Fibroblast of lung (primary cell): ENCODE measurements at regions not wholly inside any gene's neighbourhood (a gene's known extent, or its start where the extent isn't known, plus 50 kb on each side); places are given as distances from the start of the nearest gene placed in this dataset.

Experiments used
- DNase-seq, 2 donors: peaks; one replicate each; pipeline versions ENCODE4 v3.0.0 to v3.0.0-alpha.2; 2010; ENCODE audit warnings: low read depth in 2 of 2
- H2AFZ ChIP-seq: 2 replicates; pipeline ENCODE4 v1.5.1; 2012; ENCODE audit warnings: low read length, control low read depth, inconsistent platforms
- H3K27ac ChIP-seq: 2 replicates; pipeline ENCODE4 v1.5.1; 2011; ENCODE audit warnings: low read length, control low read depth; ENCODE audit not compliant: insufficient read depth
- H3K27me3 ChIP-seq: 2 replicates; pipeline ENCODE4 v1.5.1; 2011; ENCODE audit warnings: mild to moderate bottlenecking, low read length; ENCODE audit not compliant: control insufficient read depth, insufficient read depth
- H3K36me3 ChIP-seq: 2 replicates; pipeline ENCODE4 v1.5.1; 2011; ENCODE audit warnings: low read length; ENCODE audit not compliant: control insufficient read depth, insufficient read depth
- H3K4me1 ChIP-seq: 2 replicates; pipeline ENCODE4 v1.5.1; 2011; ENCODE audit warnings: low read length; ENCODE audit not compliant: control insufficient read depth, insufficient read depth; ENCODE audit errors: extremely low read depth
- H3K4me2 ChIP-seq: 2 replicates; pipeline ENCODE4 v1.5.1; 2011; ENCODE audit warnings: low read length, control low read depth; ENCODE audit not compliant: insufficient read depth; ENCODE audit errors: extremely low read depth
- H3K4me3 ChIP-seq, 4 experiments: fragments of 200-600 bp in 1 of 4; sonication (generic) in 1 of 4; replicated peaks in 1 of 4; 2 replicates each; pipeline ENCODE4 v1.5.1; 2011 to 2016; ENCODE audit warnings: low read length in 4 of 4, low read depth in 3 of 4, mild to moderate bottlenecking in 3 of 4, control low read depth in 2 of 4, inconsistent platforms in 1 of 4, mixed read lengths in 1 of 4; ENCODE audit not compliant: insufficient read depth in 1 of 4; ENCODE audit errors: control extremely low read depth in 1 of 4
- H3K79me2 ChIP-seq: 2 replicates; pipeline ENCODE4 v1.5.1; 2012; ENCODE audit warnings: mild to moderate bottlenecking, low read length, inconsistent platforms; ENCODE audit not compliant: control insufficient read depth, insufficient read depth
- H3K9ac ChIP-seq: 2 replicates; pipeline ENCODE4 v1.5.1; 2011; ENCODE audit warnings: mild to moderate bottlenecking, low read length, control low read depth; ENCODE audit not compliant: insufficient read depth
- H3K9me3 ChIP-seq: 2 replicates; pipeline ENCODE4 v1.5.1; 2012; ENCODE audit warnings: low read depth, low read length; ENCODE audit not compliant: control insufficient read depth, insufficient read depth
- H4K20me1 ChIP-seq: 2 replicates; pipeline ENCODE4 v1.5.1; 2011; ENCODE audit warnings: low read length; ENCODE audit not compliant: control insufficient read depth, insufficient read depth; ENCODE audit errors: extremely low read depth
- CTCF ChIP-seq, 2 donors: IDR thresholded peaks in 1 of 2; conservative IDR thresholded peaks in 1 of 2; 1 replicate in 1 of 2; 2 replicates in 1 of 2; pipeline ENCODE4 v1.5.1; 2011 to 2012; ENCODE audit warnings: low read length in 2 of 2, control low read depth in 1 of 2, inconsistent platforms in 1 of 2, low read depth in 1 of 2, mild to moderate bottlenecking in 1 of 2
- EZH2 ChIP-seq: IDR thresholded peaks from 2 replicates; pipeline ENCODE4 v1.5.1; 2012; ENCODE audit warnings: low read length, control low read depth, mild to moderate bottlenecking; ENCODE audit errors: missing control alignments

GRCh38 chr14:38113546-38113945 is 94.2 kb upstream of the SSTR1 start:
- Histone ChIP-seq H3K4me1 (no peaks in the 10 kb centered on the region), H3K9me3 (no peaks in the 10 kb centered on the region), H3K4me3 (no peak overlapping the region), H3K4me2 (no peak overlapping the region), H3K9ac (no peak overlapping the region), H3K27me3 (no peaks in the 10 kb centered on the region), H3K79me2 (no peaks in the 10 kb centered on the region), H2AFZ (no peak overlapping the region), H3K36me3 (no peaks in the 10 kb centered on the region), H4K20me1 (no peaks in the 10 kb centered on the region), H3K27ac (no peak overlapping the region)
- TF ChIP-seq EZH2 (no peak), CTCF (conservative IDR thresholded peaks at IDR 0.05 in 1 of 2, IDR thresholded peaks at IDR 0.05 in 1 of 2; ENCODE audit: low read depth in 1 of 2, low read length in 2 of 2) (no peak)
- DNase-seq, result no peak

GRCh38 chr14:38116895-38117294 is 90.8 kb upstream of the SSTR1 start:
- H3K4me1 ChIP-seq, result no peaks in the 10 kb centered on the region
- no peaks in the 10 kb centered on the region for H3K9me3 ChIP-seq
- H3K36me3 ChIP-seq, result no peaks in the 10 kb centered on the region
- no peak for DNase-seq
- no peak overlapping the region for H3K27ac ChIP-seq
- no peak overlapping the region for H2AFZ ChIP-seq
- H3K4me2 ChIP-seq, result no peak overlapping the region
- H3K4me3 ChIP-seq, result no peak overlapping the region
- TF ChIP-seq CTCF (conservative IDR thresholded peaks at IDR 0.05 in 1 of 2, IDR thresholded peaks at IDR 0.05 in 1 of 2; ENCODE audit: low read depth in 1 of 2, low read length in 2 of 2) (no peak), EZH2 (no peak)
- no peaks in the 10 kb centered on the region for H3K79me2 ChIP-seq
- no peaks in the 10 kb centered on the region for H3K27me3 ChIP-seq
- H3K9ac ChIP-seq, result no peak overlapping the region
- H4K20me1 ChIP-seq, result no peaks in the 10 kb centered on the region

- H3K79me2 ChIP-seq, result no peaks in the 10 kb centered on the region
- H3K9ac ChIP-seq, result no peak overlapping the region
- TF ChIP-seq CTCF (conservative IDR thresholded peaks at IDR 0.05 in 1 of 2, IDR thresholded peaks at IDR 0.05 in 1 of 2; ENCODE audit: low read depth in 1 of 2, low read length in 2 of 2) (no peak), EZH2 (no peak)
- H3K27me3 ChIP-seq, result no peaks in the 10 kb centered on the region
- H3K27ac ChIP-seq, result no peak overlapping the region
- no peak overlapping the region for H2AFZ ChIP-seq
- H3K4me1 ChIP-seq, result peaks cover 3% of the 10 kb centered on the region
- H4K20me1 ChIP-seq, result no peaks in the 10 kb centered on the region
- no peak overlapping the region for H3K4me2 ChIP-seq
- H3K36me3 ChIP-seq, result no peaks in the 10 kb centered on the region
- no peaks in the 10 kb centered on the region for H3K9me3 ChIP-seq
- no peak for DNase-seq
- H3K4me3 ChIP-seq, result no peak overlapping the region
These were observed 87.6 kb upstream of the SSTR1 start for GRCh38 chr14:38120109-38120508.
